ENCODE measurements at regions not wholly inside any gene's neighbourhood (a gene's known extent, or its start where the extent isn't known, plus 50 kb on each side); places are given as distances from the start of the nearest gene placed in this dataset.

- Histone ChIP-seq H2BK5ac (ENCODE audit: low read depth, low read length, poor library complexity, severe bottlenecking) (no peak overlapping the region), H2AK5ac (ENCODE audit: low read depth, low read length) (no peak overlapping the region), H3K4me2 (ENCODE audit: low read depth, low read length) (no peak overlapping the region), H3K9me1 (ENCODE audit: insufficient read depth, low read length) (no peaks in the 10 kb centered on the region), H3K4ac (ENCODE audit: low read depth, low read length) (no peak overlapping the region), H3K23ac (ENCODE audit: low read depth, low read length) (no peak overlapping the region), H3K36me3 (ENCODE audit: control insufficient read depth, insufficient read depth, low read length) (no peaks in the 10 kb centered on the region), H3K79me1 (ENCODE audit: low read depth in 1 of 2, low read length in 2 of 2) (no peaks in the 10 kb centered on the region), H2AFZ (replicated peaks; ENCODE audit: low read length, poor library complexity) (no peak overlapping the region), H4K8ac (ENCODE audit: low read depth in 2 of 2, low read length in 2 of 2) (no peak overlapping the region), H2BK20ac (ENCODE audit: low read depth, low read length) (no peak overlapping the region), H3K4me1 (ENCODE audit: control insufficient read depth, insufficient read depth, low read length) (no peaks in the 10 kb centered on the region), H4K5ac (ENCODE audit: low read depth, low read length) (no peak overlapping the region), H2AK9ac (replicated peaks; ENCODE audit: low read depth, low read length, poor library complexity) (no peak overlapping the region), H4K20me1 (ENCODE audit: insufficient read depth, low read length) (no peaks in the 10 kb centered on the region), H3K27me3 (ENCODE audit: control insufficient read depth, insufficient read depth, low read length) (no peaks in the 10 kb centered on the region), H3K14ac (replicated peaks; ENCODE audit: low read depth, low read length) (no peak overlapping the region), H2BK120ac (ENCODE audit: low read depth, low read length) (no peak overlapping the region), H3K18ac (ENCODE audit: low read depth, low read length) (no peak overlapping the region), H4K91ac (ENCODE audit: insufficient read depth, low read depth, low read length) (no peak overlapping the region), H3K4me3 (ENCODE audit: insufficient read depth, low read depth, low read length) (no peak overlapping the region), H3K56ac (ENCODE audit: extremely low read depth, insufficient read depth, low read length) (no peak overlapping the region), H3K9me3 (ENCODE audit: control insufficient read depth, insufficient read depth, low read length) (no peaks in the 10 kb centered on the region), H3K27ac (ENCODE audit: insufficient read depth, low read length) (no peak overlapping the region), H2BK15ac (ENCODE audit: low read depth, low read length) (no peak overlapping the region), H3K9ac (ENCODE audit: low read depth, low read length) (no peak overlapping the region)
- ChIA-PET CTCF (no interaction called here), POLR2A (ENCODE audit: unreplicated experiment) (no interaction called here)
- no CpG with 5 or more reads among the region's 4 CpGs for WGBS, 2 experiments (ENCODE audit: extremely low coverage in 2 of 2, insufficient read length in 1 of 2)
- dilution Hi-C loops (cut with HindIII; ENCODE audit: low sequenced_read_pairs, unreplicated experiment) (no loop called here), intact Hi-C loops (cut with micrococcal nuclease) (no loop called here), in situ Hi-C loops (cut with MboI; ENCODE audit: low sequenced_read_pairs) (no loop called here)
- ATAC-seq (ENCODE audit: low read depth), result no peak
- no peak for DNase-seq
- no peak for TF ChIP-seq FOS (IDR thresholded peaks at IDR 0.05; ENCODE audit: low read depth, low read length)
- no TSS peak for BruUV-seq (replicated peaks)
These were observed 96.4 kb upstream of the FTMT start for GRCh38 chr5:121755266-121755665.

Measured in IMR-90 (cell line).